ENCODE measurements at regions not wholly inside any gene's neighbourhood (a gene's known extent, or its start where the extent isn't known, plus 50 kb on each side); places are given as distances from the start of the nearest gene placed in this dataset.

GRCh38 chr2:65527451-65528240 is 95.2 kb upstream of the SPRED2 start:
- Mint-ChIP-seq H3K4me3 (no peak overlapping the region), H3K9me3 (no peaks in the 10 kb centered on the region), H3K27ac (no peak overlapping the region), H3K36me3 (no peaks in the 10 kb centered on the region), H3K27me3 (peaks cover 15% of the 10 kb centered on the region), H3K4me1 (no peaks in the 10 kb centered on the region)
- POLR2A ChIA-PET: no interaction called here
- no peak for ATAC-seq (ENCODE audit: low read depth)
- DNase-seq: no peak

GRCh38 chr2:65525616-65526231 is 93.3 kb upstream of the SPRED2 start:
- no peak overlapping the region for H3K4me3 Mint-ChIP-seq
- no peaks in the 10 kb centered on the region for H3K9me3 Mint-ChIP-seq
- no peak overlapping the region for H3K27ac Mint-ChIP-seq
- ATAC-seq (ENCODE audit: low read depth): no peak
- POLR2A ChIA-PET: no interaction called here
- H3K36me3 Mint-ChIP-seq: no peaks in the 10 kb centered on the region
- no peak for DNase-seq
- no peaks in the 10 kb centered on the region for H3K4me1 Mint-ChIP-seq
- H3K27me3 Mint-ChIP-seq: peaks cover 18% of the 10 kb centered on the region

- no peak overlapping the region for H3K27ac Mint-ChIP-seq
- ATAC-seq (ENCODE audit: low read depth) (no peak), DNase-seq (no peak)
- no peaks in the 10 kb centered on the region for H3K4me1 Mint-ChIP-seq
- H3K4me3 Mint-ChIP-seq: no peak overlapping the region
- peaks cover 14% of the 10 kb centered on the region for H3K27me3 Mint-ChIP-seq
- H3K9me3 Mint-ChIP-seq: peaks cover 3% of the 10 kb centered on the region
- H3K36me3 Mint-ChIP-seq: no peaks in the 10 kb centered on the region
- POLR2A ChIA-PET: no interaction called here
Observed at GRCh38 chr2:65522922-65523321, 90.5 kb upstream of the SPRED2 start.

- POLR2A ChIA-PET: no interaction called here
- no peak overlapping the region for H3K27ac Mint-ChIP-seq
- no peak for DNase-seq
Observed at GRCh38 chr2:65518751-65519150, 86.4 kb upstream of the SPRED2 start.

GRCh38 chr2:65514555-65515195 is 82.3 kb upstream of the SPRED2 start:
- POLR2A ChIA-PET: no interaction called here
- Mint-ChIP-seq H3K9me3 (peaks cover 4% of the 10 kb centered on the region), H3K27me3 (peaks cover 12% of the 10 kb centered on the region), H3K4me1 (peaks cover 5% of the 10 kb centered on the region), H3K4me3 (no peak overlapping the region), H3K36me3 (peaks cover 3% of the 10 kb centered on the region), H3K27ac (no peak overlapping the region)
- ATAC-seq (ENCODE audit: low read depth) (no peak), DNase-seq (no peak)

More at GRCh38 chr2:65518751-65519150, 86.4 kb upstream of the SPRED2 start:
- ATAC-seq (ENCODE audit: low read depth): no peak
- Mint-ChIP-seq H3K27me3 (peaks cover 14% of the 10 kb centered on the region), H3K36me3 (no peaks in the 10 kb centered on the region), H3K4me1 (no peaks in the 10 kb centered on the region), H3K4me3 (no peak overlapping the region), H3K9me3 (peaks cover 3% of the 10 kb centered on the region)

- H3K27me3 Mint-ChIP-seq: peaks cover 13% of the 10 kb centered on the region
- peaks cover 5% of the 10 kb centered on the region for H3K4me1 Mint-ChIP-seq
- no peak overlapping the region for H3K4me3 Mint-ChIP-seq
- peaks cover 3% of the 10 kb centered on the region for H3K36me3 Mint-ChIP-seq
- H3K27ac Mint-ChIP-seq: no peak overlapping the region
- no peak for ATAC-seq (ENCODE audit: low read depth)
- POLR2A ChIA-PET: no interaction called here
- H3K9me3 Mint-ChIP-seq: peaks cover 4% of the 10 kb centered on the region
- no peak for DNase-seq
Observed at GRCh38 chr2:65512783-65513182, 80.4 kb upstream of the SPRED2 start.

- DNase-seq: no peak
- POLR2A ChIA-PET: no interaction called here
- peaks cover 4% of the 10 kb centered on the region for H3K9me3 Mint-ChIP-seq
Observed at GRCh38 chr2:65511306-65511705, 78.9 kb upstream of the SPRED2 start.

GRCh38 chr2:65508225-65508624 is 75.8 kb upstream of the SPRED2 start:
- Mint-ChIP-seq H3K27me3 (peaks cover 7% of the 10 kb centered on the region), H3K4me3 (no peak overlapping the region), H3K4me1 (peaks cover 3% of the 10 kb centered on the region), H3K27ac (no peak overlapping the region), H3K9me3 (peaks cover 4% of the 10 kb centered on the region), H3K36me3 (peaks cover 3% of the 10 kb centered on the region)
- POLR2A ChIA-PET: no interaction called here
- DNase-seq (no peak), ATAC-seq (ENCODE audit: low read depth) (no peak)

More at GRCh38 chr2:65511306-65511705, 78.9 kb upstream of the SPRED2 start:
- Mint-ChIP-seq H3K36me3 (peaks cover 3% of the 10 kb centered on the region), H3K4me3 (no peak overlapping the region), H3K4me1 (peaks cover 5% of the 10 kb centered on the region), H3K27ac (no peak overlapping the region), H3K27me3 (peaks cover 13% of the 10 kb centered on the region)
- no peak for ATAC-seq (ENCODE audit: low read depth)

- no peak overlapping the region for H3K27ac Mint-ChIP-seq
- POLR2A ChIA-PET: no interaction called here
- H3K27me3 Mint-ChIP-seq: peaks cover 7% of the 10 kb centered on the region
- no peak overlapping the region for H3K4me3 Mint-ChIP-seq
- no peak for ATAC-seq (ENCODE audit: low read depth)
- DNase-seq: no peak
- peaks cover 3% of the 10 kb centered on the region for H3K9me3 Mint-ChIP-seq
- peaks cover 3% of the 10 kb centered on the region for H3K36me3 Mint-ChIP-seq
- peaks cover 3% of the 10 kb centered on the region for H3K4me1 Mint-ChIP-seq
Observed at GRCh38 chr2:65507102-65508069, 75.0 kb upstream of the SPRED2 start.

- no peaks in the 10 kb centered on the region for H3K9me3 Mint-ChIP-seq
- no peak overlapping the region for H3K27ac Mint-ChIP-seq
- POLR2A ChIA-PET: no interaction called here
- H3K4me3 Mint-ChIP-seq: no peak overlapping the region
- peaks cover 6% of the 10 kb centered on the region for H3K27me3 Mint-ChIP-seq
- H3K4me1 Mint-ChIP-seq: no peaks in the 10 kb centered on the region
- DNase-seq (no peak), ATAC-seq (ENCODE audit: low read depth) (no peak)
- H3K36me3 Mint-ChIP-seq: no peaks in the 10 kb centered on the region
Observed at GRCh38 chr2:65504814-65505697, 72.7 kb upstream of the SPRED2 start.

GRCh38 chr2:65504201-65504600 is 71.8 kb upstream of the SPRED2 start:
- Mint-ChIP-seq H3K4me1 (no peaks in the 10 kb centered on the region), H3K36me3 (no peaks in the 10 kb centered on the region), H3K27me3 (peaks cover 4% of the 10 kb centered on the region), H3K9me3 (no peaks in the 10 kb centered on the region), H3K4me3 (no peak overlapping the region), H3K27ac (no peak overlapping the region)
- POLR2A ChIA-PET: no interaction called here
- ATAC-seq (ENCODE audit: low read depth): no peak
- DNase-seq: no peak

- no peaks in the 10 kb centered on the region for H3K36me3 Mint-ChIP-seq
- ATAC-seq (ENCODE audit: low read depth) (no peak), DNase-seq (no peak)
- no peak overlapping the region for H3K27ac Mint-ChIP-seq
- H3K4me3 Mint-ChIP-seq: no peak overlapping the region
- H3K9me3 Mint-ChIP-seq: no peaks in the 10 kb centered on the region
- POLR2A ChIA-PET: no interaction called here
- H3K4me1 Mint-ChIP-seq: no peaks in the 10 kb centered on the region
- H3K27me3 Mint-ChIP-seq: peaks cover 6% of the 10 kb centered on the region
Observed at GRCh38 chr2:65503746-65504145, 71.3 kb upstream of the SPRED2 start.

All from activated naive CD8-positive, alpha-beta T cell treated with anti-CD3 and anti-CD28 coated beads, Interleukin-2, amount 10 ng/mL, durations not matched to agents 7 days and 5 days (primary cell).